K562 (cell line): ENCODE measurements at regions not wholly inside any gene's neighbourhood (a gene's known extent, or its start where the extent isn't known, plus 50 kb on each side); places are given as distances from the start of the nearest gene placed in this dataset.

Source experiments
- ATAC-seq: fragments of 200-7000 bp; cut with Tn5 transposase; 3 replicates; pipeline ENCODE4 v1.9.1; 2020; ENCODE audit warnings: moderate library complexity
- BruUV-seq: library from RNA; stranded (reverse); fragments of 400-500 nt; replicated peaks from 2 replicates; lab custom pipeline; 2021; lab: Mats Ljungman, UMichigan
- CTCF ChIA-PET: fragments of 300-600 bp; formaldehyde crosslinking; extraction: SDS; loops from one replicate; lab custom pipeline; 2021; ENCODE audit warnings: low intra/inter-chr PET ratio; lab: Yijun Ruan, JAX
- POLR2A ChIA-PET: fragments of 300-600, 350-650 bp; sonication (Branson Sonifier 250); formaldehyde crosslinking; extraction: SDS; loops from one replicate; lab custom pipeline; 2021; ENCODE audit warnings: antibody characterized with exemption, inconsistent platforms; lab: Yijun Ruan, JAX
- DNase-seq, 4 experiments: peaks; one replicate each; pipeline versions ENCODE4 v3.0.0 to v3.0.0-alpha.2; 2011 to 2018; ENCODE audit warnings: low spot score in 3 of 4, mixed read lengths in 3 of 4; ENCODE audit errors: extremely low read depth in 1 of 4
- FAIRE-seq: peaks from 2 replicates; lab custom pipeline; 2011; peaks lifted over from hg19 to GRCh38; lab: Jason Lieb, UNC
- H2AFZ ChIP-seq: 2 replicates; pipeline ENCODE4 v1.6.0; 2011; ENCODE audit warnings: low read depth, low read length, control low read depth, inconsistent platforms
- H3K27ac ChIP-seq: fragments of 200-600 bp; 3 replicates; pipeline ENCODE4 v1.8.0; 2011; ENCODE audit warnings: low read depth, mild to moderate bottlenecking, control low read depth, inconsistent platforms, low read length, moderate library complexity, mixed read lengths; ENCODE audit errors: extremely low read depth
- H3K27me3 ChIP-seq, 2 experiments: fragments of 300-600 bp in 1 of 2; 2 replicates in 1 of 2; 3 replicates in 1 of 2; pipeline versions ENCODE4 v1.6.0 to v1.8.0; 2011; ENCODE audit warnings: inconsistent platforms in 2 of 2, low read length in 2 of 2, mild to moderate bottlenecking in 1 of 2, mixed read lengths in 1 of 2, moderate library complexity in 1 of 2; ENCODE audit not compliant: control insufficient read depth in 2 of 2, insufficient read depth in 2 of 2
- H3K36me3 ChIP-seq: fragments of 300-600 bp; 3 replicates; pipeline ENCODE4 v1.8.0; 2011; ENCODE audit warnings: mild to moderate bottlenecking, low read length, inconsistent platforms; ENCODE audit not compliant: control insufficient read depth, insufficient read depth
- H3K4me1 ChIP-seq, 2 experiments: fragments of 200-600 bp in 1 of 2; replicated peaks in 1 of 2; 2 replicates in 1 of 2; 3 replicates in 1 of 2; pipeline versions ENCODE4 v1.5.1 to v1.8.0; 2011; ENCODE audit warnings: inconsistent platforms in 2 of 2, low read length in 2 of 2, mild to moderate bottlenecking in 1 of 2, mixed read lengths in 1 of 2, moderate library complexity in 1 of 2; ENCODE audit not compliant: control insufficient read depth in 2 of 2, insufficient read depth in 2 of 2
- H3K4me2 ChIP-seq: 2 replicates; pipeline ENCODE4 v1.6.1; 2011; ENCODE audit warnings: low read length, control low read depth, inconsistent platforms, mixed read lengths; ENCODE audit not compliant: insufficient read depth
- H3K4me3 ChIP-seq: fragments of 200-600 bp; sonication (generic), shearing (Covaris generic); 2 replicates; pipeline ENCODE4 v1.5.1; 2016; ENCODE audit warnings: control low read depth, inconsistent platforms
- H3K79me2 ChIP-seq: fragments of 200-600 bp; 3 replicates; pipeline ENCODE4 v1.8.0; 2011; ENCODE audit warnings: low read length, inconsistent platforms; ENCODE audit not compliant: control insufficient read depth, insufficient read depth
- H3K9ac ChIP-seq, 2 experiments: 2 replicates each; pipeline versions ENCODE4 v1.6.0 to v1.6.1; 2011; ENCODE audit warnings: low read depth in 2 of 2, low read length in 2 of 2, control low read depth in 1 of 2, inconsistent platforms in 1 of 2, mild to moderate bottlenecking in 1 of 2, mixed read lengths in 1 of 2; ENCODE audit not compliant: insufficient read depth in 1 of 2
- H3K9me1 ChIP-seq: one replicate; pipeline ENCODE4 v1.6.0; 2011; ENCODE audit warnings: inconsistent platforms, mild to moderate bottlenecking, low read length, moderate library complexity; ENCODE audit not compliant: control insufficient read depth, insufficient read depth
- H3K9me3 ChIP-seq: replicated peaks from 2 replicates; pipeline ENCODE4 v1.5.1; 2011; ENCODE audit warnings: low read depth, low read length, inconsistent platforms; ENCODE audit not compliant: control insufficient read depth, insufficient read depth
- H4K20me1 ChIP-seq: replicated peaks from 2 replicates; pipeline ENCODE4 v1.6.1; 2011; ENCODE audit warnings: low read length, inconsistent platforms, mixed read lengths; ENCODE audit not compliant: control insufficient read depth, insufficient read depth
- CEBPG ChIP-seq, 3 experiments: fragments of 200-800 bp in 1 of 3; sonication (Bioruptor generic) in 1 of 3; sonication (generic) in 1 of 3; formaldehyde crosslinking in 1 of 3; IDR thresholded peaks in 2 of 3; conservative IDR thresholded peaks in 1 of 3; 2 replicates each; pipeline versions ENCODE4 v1.6.1 to v1.8.0; 2016 to 2022; ENCODE audit warnings: missing compliant biosample characterization in 2 of 3, missing genetic modification characterization in 2 of 3, mild to moderate bottlenecking in 1 of 3, missing genetic modification reagents in 1 of 3
- HMG20B ChIP-seq: fragments of 250-450 bp; sonication (Bioruptor Pico); IDR thresholded peaks from 2 replicates; pipeline ENCODE4 v1.5.0; 2021; ENCODE audit warnings: mild to moderate bottlenecking
- KAT7 ChIP-seq: sonication (generic); formaldehyde crosslinking; IDR thresholded peaks from 2 replicates; pipeline ENCODE4 v1.8.0; 2022; ENCODE audit warnings: missing genetic modification reagents, mild to moderate bottlenecking, borderline replicate concordance
- ZFP30 ChIP-seq: fragments of 250-450 bp; sonication (Bioruptor Pico); IDR thresholded peaks from 2 replicates; pipeline ENCODE4 v1.8.0; 2022; ENCODE audit warnings: moderate library complexity, mild to moderate bottlenecking, inconsistent platforms, borderline replicate concordance
- WGBS: fragments of 100-300 bp; shearing (Covaris generic); methylation state at CpG from one replicate; pipeline ENCODE4 v1.1.6; 2016; ENCODE audit warnings: low coverage, mixed read lengths; ENCODE audit not compliant: insufficient coverage; ENCODE audit errors: missing lambda C conversion rate; 5-methylcytosine and 5-hydroxymethylcytosine counted together
- in situ Hi-C: fragments of 300-500 bp; cut with MboI; formaldehyde crosslinking; loops from 4 replicates; pipeline ENCODE4 v1.15.0; 2018; ENCODE audit warnings: inconsistent platforms, mixed read lengths
- intact Hi-C: fragments of 100-400 bp; cut with micrococcal nuclease; formaldehyde crosslinking; loops from 2 replicates; pipeline ENCODE4 v1.14.2; 2022
- TF ChIP-seq, protein P1 (sequence below): sonication (generic); formaldehyde crosslinking; IDR thresholded peaks from 2 replicates; pipeline ENCODE4 v1.5.0; 2020; ENCODE audit warnings: missing genetic modification reagents
- TF ChIP-seq, protein P2 (sequence below): fragments of 450-650 bp; formaldehyde crosslinking; IDR thresholded peaks from 2 replicates; pipeline ENCODE4 v1.4.0; 2020; ENCODE audit warnings: mild to moderate bottlenecking, mixed read lengths

DNA sequence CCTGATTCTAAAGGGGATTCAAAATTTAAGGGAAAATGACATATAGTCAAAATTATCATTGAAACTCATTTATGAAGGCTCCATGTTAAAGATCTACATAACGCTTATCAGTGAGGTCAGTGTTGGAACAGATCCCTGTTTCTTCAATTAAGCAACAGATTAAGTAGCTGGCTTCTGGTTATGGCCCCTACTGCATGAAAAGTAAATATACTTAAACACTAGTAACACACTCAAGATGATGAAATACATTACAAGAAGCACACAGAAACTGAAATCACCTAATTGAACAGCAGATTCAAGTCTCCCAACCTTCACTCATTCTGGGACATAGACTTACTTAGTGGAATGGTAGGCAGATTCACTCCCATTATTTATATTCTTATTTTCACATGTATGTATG lies 51.6 kb upstream of the SLC16A2 start:
- Histone ChIP-seq H3K36me3 (no peaks in the 10 kb centered on the region), H3K9me1 (no peaks in the 10 kb centered on the region), H2AFZ (no peak overlapping the region), H3K4me1 (no peaks in the 10 kb centered on the region), H3K27ac (no peak overlapping the region), H3K4me3 (no peak overlapping the region), H3K4me2 (no peak overlapping the region), H3K9ac (no peak overlapping the region)
- in situ Hi-C loops = no loop called here
- no TSS peak for BruUV-seq
- CTCF ChIA-PET = no interaction called here
- no peak for DNase-seq
- 9% methylated on average over 1 of the region's 1 CpG for WGBS
- ATAC-seq = no peak
- TF ChIP-seq ZFP30 (CRISPR knock-in tag) (no peak), CEBPG (CRISPR knock-in tag; IDR thresholded peaks at IDR 0.05) (no peak), CEBPG (tag; conservative IDR thresholded peaks at IDR 0.05 in 1 of 2, IDR thresholded peaks at IDR 0.05 in 1 of 2) (peak in 1 of 2 experiments; percentile 66; a peak in 2 of 4 replicates)
- TF ChIP-seq, all 486 proteins: peak for 1
- Histone ChIP-seq H3K9me3 (no peaks in the 10 kb centered on the region), H3K27me3 (no peaks in the 10 kb centered on the region), H3K79me2 (no peaks in the 10 kb centered on the region), H4K20me1 (no peaks in the 10 kb centered on the region)
- POLR2A ChIA-PET = no interaction called here
- no peak for FAIRE-seq
- intact Hi-C loops = no loop called here

- FAIRE-seq (no peak), DNase-seq (no peak), ATAC-seq (no peak)
- in situ Hi-C loops (no loop called here), intact Hi-C loops (no loop called here)
- Histone ChIP-seq H3K36me3 (no peaks in the 10 kb centered on the region), H3K9me1 (no peaks in the 10 kb centered on the region), H3K4me1 (no peaks in the 10 kb centered on the region), H3K4me2 (no peak overlapping the region), H2AFZ (no peak overlapping the region), H3K9me3 (no peaks in the 10 kb centered on the region), H4K20me1 (no peaks in the 10 kb centered on the region), H3K4me3 (no peak overlapping the region), H3K9ac (no peak overlapping the region), H3K27ac (no peak overlapping the region), H3K27me3 (no peaks in the 10 kb centered on the region), H3K79me2 (no peaks in the 10 kb centered on the region)
- CTCF ChIA-PET = no interaction called here
- POLR2A ChIA-PET = interaction anchor here (0.6 kb wide), 1 partner anchor 261 kb away, joined by 4 read pairs; no protein-coding TSS in a partner anchor
- BruUV-seq = no TSS peak
- TF ChIP-seq HMG20B (CRISPR knock-in tag) (no peak), KAT7 (CRISPR knock-in tag) (no peak)
- TF ChIP-seq, protein P1, sequence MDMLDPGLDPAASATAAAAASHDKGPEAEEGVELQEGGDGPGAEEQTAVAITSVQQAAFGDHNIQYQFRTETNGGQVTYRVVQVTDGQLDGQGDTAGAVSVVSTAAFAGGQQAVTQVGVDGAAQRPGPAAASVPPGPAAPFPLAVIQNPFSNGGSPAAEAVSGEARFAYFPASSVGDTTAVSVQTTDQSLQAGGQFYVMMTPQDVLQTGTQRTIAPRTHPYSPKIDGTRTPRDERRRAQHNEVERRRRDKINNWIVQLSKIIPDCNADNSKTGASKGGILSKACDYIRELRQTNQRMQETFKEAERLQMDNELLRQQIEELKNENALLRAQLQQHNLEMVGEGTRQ (CRISPR knock-in tag) = no peak
- TF ChIP-seq, protein P2, sequence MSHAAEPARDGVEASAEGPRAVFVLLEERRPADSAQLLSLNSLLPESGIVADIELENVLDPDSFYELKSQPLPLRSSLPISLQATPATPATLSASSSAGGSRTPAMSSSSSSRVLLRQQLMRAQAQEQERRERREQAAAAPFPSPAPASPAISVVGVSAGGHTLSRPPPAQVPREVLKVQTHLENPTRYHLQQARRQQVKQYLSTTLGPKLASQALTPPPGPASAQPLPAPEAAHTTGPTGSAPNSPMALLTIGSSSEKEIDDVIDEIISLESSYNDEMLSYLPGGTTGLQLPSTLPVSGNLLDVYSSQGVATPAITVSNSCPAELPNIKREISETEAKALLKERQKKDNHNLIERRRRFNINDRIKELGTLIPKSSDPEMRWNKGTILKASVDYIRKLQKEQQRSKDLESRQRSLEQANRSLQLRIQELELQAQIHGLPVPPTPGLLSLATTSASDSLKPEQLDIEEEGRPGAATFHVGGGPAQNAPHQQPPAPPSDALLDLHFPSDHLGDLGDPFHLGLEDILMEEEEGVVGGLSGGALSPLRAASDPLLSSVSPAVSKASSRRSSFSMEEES (CRISPR knock-in tag) = no peak
Observed at GRCh38 chrX:74370487-74370886, 50.8 kb upstream of the SLC16A2 start.
